ENCODE measurements at regions not wholly inside any gene's neighbourhood (a gene's known extent, or its start where the extent isn't known, plus 50 kb on each side); places are given as distances from the start of the nearest gene placed in this dataset.

- H3K4me1 ChIP-seq (ENCODE audit: insufficient read depth), result no peaks in the 10 kb centered on the region
- H3K79me2 ChIP-seq, result no peaks in the 10 kb centered on the region
- no peaks in the 10 kb centered on the region for H4K20me1 ChIP-seq (ENCODE audit: insufficient read depth, poor library complexity, severe bottlenecking)
- DNase-seq (ENCODE audit: low spot score), result no peak
- WGBS (ENCODE audit: low lambda C conversion rate, missing lambda C conversion rate), result 54% methylated on average over 5 of the region's 5 CpGs
- H2AFZ ChIP-seq, result no peak overlapping the region
- H3K9me2 ChIP-seq (replicated peaks; ENCODE audit: insufficient read depth), result no peaks in the 10 kb centered on the region
- H3K36me3 ChIP-seq (replicated peaks; ENCODE audit: insufficient read depth, low read depth), result no peaks in the 10 kb centered on the region
- no peak overlapping the region for H3K4me3 ChIP-seq
- H3K27ac ChIP-seq, result no peak overlapping the region
- H3K27me3 ChIP-seq, result no peaks in the 10 kb centered on the region
- H3K4me2 ChIP-seq, result no peak overlapping the region
- no peaks in the 10 kb centered on the region for H3K9me3 ChIP-seq (ENCODE audit: low read depth)
- TF ChIP-seq EZH2phosphoT487 (IDR thresholded peaks at IDR 0.05; ENCODE audit: low read depth, severe bottlenecking, unreplicated experiment) (no peak), EZH2 (IDR thresholded peaks at IDR 0.05; ENCODE audit: borderline replicate concordance) (no peak), CTCF (IDR thresholded peaks at IDR 0.05; ENCODE audit: poor library complexity) (no peak)
Observed at GRCh38 chr1:99537886-99538617, 107.9 kb upstream of the PALMD start.

- Histone ChIP-seq H3K79me2 (no peaks in the 10 kb centered on the region), H3K4me3 (no peak overlapping the region), H2AFZ (no peak overlapping the region), H3K4me2 (no peak overlapping the region), H3K36me3 (replicated peaks; ENCODE audit: insufficient read depth, low read depth) (no peaks in the 10 kb centered on the region), H3K9me3 (ENCODE audit: low read depth) (no peaks in the 10 kb centered on the region), H3K9me2 (replicated peaks; ENCODE audit: insufficient read depth) (no peaks in the 10 kb centered on the region), H3K27me3 (no peaks in the 10 kb centered on the region), H3K27ac (no peak overlapping the region), H4K20me1 (ENCODE audit: insufficient read depth, poor library complexity, severe bottlenecking) (no peaks in the 10 kb centered on the region), H3K4me1 (ENCODE audit: insufficient read depth) (no peaks in the 10 kb centered on the region)
- 89% methylated on average over 2 of the region's 2 CpGs for WGBS (ENCODE audit: low lambda C conversion rate, missing lambda C conversion rate)
- TF ChIP-seq CTCF (IDR thresholded peaks at IDR 0.05; ENCODE audit: poor library complexity) (no peak), EZH2phosphoT487 (IDR thresholded peaks at IDR 0.05; ENCODE audit: low read depth, severe bottlenecking, unreplicated experiment) (no peak), EZH2 (IDR thresholded peaks at IDR 0.05; ENCODE audit: borderline replicate concordance) (no peak)
- no peak for DNase-seq (ENCODE audit: low spot score)
Observed at GRCh38 chr1:99538618-99538956, 107.3 kb upstream of the PALMD start.

- Histone ChIP-seq H3K36me3 (replicated peaks; ENCODE audit: insufficient read depth, low read depth) (no peaks in the 10 kb centered on the region), H3K9me2 (replicated peaks; ENCODE audit: insufficient read depth) (no peaks in the 10 kb centered on the region), H2AFZ (no peak overlapping the region), H3K27me3 (no peaks in the 10 kb centered on the region), H3K4me2 (no peak overlapping the region), H3K27ac (no peak overlapping the region), H3K9me3 (ENCODE audit: low read depth) (no peaks in the 10 kb centered on the region), H3K4me1 (ENCODE audit: insufficient read depth) (no peaks in the 10 kb centered on the region), H3K79me2 (no peaks in the 10 kb centered on the region), H4K20me1 (ENCODE audit: insufficient read depth, poor library complexity, severe bottlenecking) (no peaks in the 10 kb centered on the region), H3K4me3 (no peak overlapping the region)
- no peak for DNase-seq (ENCODE audit: low spot score)
- TF ChIP-seq CTCF (IDR thresholded peaks at IDR 0.05; ENCODE audit: poor library complexity), result no peak
- TF ChIP-seq EZH2phosphoT487 (IDR thresholded peaks at IDR 0.05; ENCODE audit: low read depth, severe bottlenecking, unreplicated experiment), result no peak
Observed at GRCh38 chr1:99539131-99539530, 106.8 kb upstream of the PALMD start.

- Histone ChIP-seq H3K27me3 (no peaks in the 10 kb centered on the region), H3K4me2 (no peak overlapping the region), H3K27ac (no peak overlapping the region), H3K9me3 (ENCODE audit: low read depth) (no peaks in the 10 kb centered on the region), H2AFZ (no peak overlapping the region), H3K79me2 (no peaks in the 10 kb centered on the region), H3K36me3 (replicated peaks; ENCODE audit: insufficient read depth, low read depth) (no peaks in the 10 kb centered on the region), H3K4me1 (ENCODE audit: insufficient read depth) (no peaks in the 10 kb centered on the region), H4K20me1 (ENCODE audit: insufficient read depth, poor library complexity, severe bottlenecking) (no peaks in the 10 kb centered on the region), H3K9me2 (replicated peaks; ENCODE audit: insufficient read depth) (no peaks in the 10 kb centered on the region), H3K4me3 (no peak overlapping the region)
- no peak for DNase-seq (ENCODE audit: low spot score)
- WGBS (ENCODE audit: low lambda C conversion rate, missing lambda C conversion rate), result 86% methylated on average over 1 of the region's 1 CpG
- TF ChIP-seq EZH2 (IDR thresholded peaks at IDR 0.05; ENCODE audit: borderline replicate concordance) (no peak), CTCF (IDR thresholded peaks at IDR 0.05; ENCODE audit: poor library complexity) (no peak), EZH2phosphoT487 (IDR thresholded peaks at IDR 0.05; ENCODE audit: low read depth, severe bottlenecking, unreplicated experiment) (no peak)
Observed at GRCh38 chr1:99540744-99541143, 105.2 kb upstream of the PALMD start.
